ENCODE measurements at regions not wholly inside any gene's neighbourhood (a gene's known extent, or its start where the extent isn't known, plus 50 kb on each side); places are given as distances from the start of the nearest gene placed in this dataset.

- TF ChIP-seq CTCF (IDR thresholded peaks at IDR 0.05) (no peak), EP300 (IDR thresholded peaks at IDR 0.05) (no peak), POLR2A (IDR thresholded peaks at IDR 0.05) (no peak), POLR2AphosphoS5 (IDR thresholded peaks at IDR 0.05) (no peak)
- Histone ChIP-seq H3K4me1 (peaks cover 0 to 16% (median 4%) of the 10 kb centered on the region in 4 donors), H3K4me3 (no peak overlapping the region), H3K9me3 (no peaks in the 10 kb centered on the region), H3K36me3 (no peaks in the 10 kb centered on the region), H3K27me3 (no peaks in the 10 kb centered on the region), H3K27ac (no peak overlapping the region)
- DNase-seq: peak in 1 of 2 donors; percentile 48
- 71 to 73% methylated on average over 22 of the region's 22 CpGs for WGBS, 2 donors
- ATAC-seq (ENCODE audit: low FRiP score in 2 of 2): no peak
These were observed 173.6 kb downstream of the GADD45G start for GRCh38 chr9:89778100-89779090.

GRCh38 chr9:89779405-89780203 is 174.8 kb downstream of the GADD45G start:
- peaks cover 0 to 16% (median 4%) of the 10 kb centered on the region in 4 donors for H3K4me1 ChIP-seq
- DNase-seq: no peak
- no peak for TF ChIP-seq EP300 (IDR thresholded peaks at IDR 0.05)
- TF ChIP-seq POLR2AphosphoS5 (IDR thresholded peaks at IDR 0.05): no peak
- TF ChIP-seq CTCF (IDR thresholded peaks at IDR 0.05): no peak
- no peak for TF ChIP-seq POLR2A (IDR thresholded peaks at IDR 0.05)
- no peak for ATAC-seq (ENCODE audit: low FRiP score in 2 of 2)
- no peak overlapping the region for H3K4me3 ChIP-seq
- H3K9me3 ChIP-seq: no peaks in the 10 kb centered on the region
- H3K27me3 ChIP-seq: no peaks in the 10 kb centered on the region
- no peak overlapping the region for H3K27ac ChIP-seq
- no peaks in the 10 kb centered on the region for H3K36me3 ChIP-seq
- WGBS, 2 donors: 84 to 92% methylated on average over 7 of the region's 7 CpGs

DNA sequence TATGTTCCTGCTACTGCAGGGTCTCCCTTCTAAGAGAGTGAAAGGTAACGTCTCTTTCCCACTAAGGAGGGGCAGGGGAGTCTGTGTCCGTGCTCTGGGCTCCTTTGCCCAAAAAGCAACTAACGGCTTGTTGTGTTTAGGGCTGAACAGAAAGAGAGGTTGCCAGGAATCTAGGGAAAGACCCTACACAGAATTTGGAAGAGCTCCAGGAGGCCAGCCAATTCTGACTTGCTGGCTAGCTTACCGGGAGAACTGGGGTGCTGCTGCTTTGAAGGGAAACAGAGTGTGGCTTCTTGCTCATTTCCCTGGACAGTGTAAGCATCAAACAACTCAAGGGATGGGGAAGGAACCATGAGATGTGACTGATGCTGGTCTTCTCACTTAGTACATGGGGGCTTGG is 176.1 kb downstream of the GADD45G start:
- H3K27ac ChIP-seq: no peak overlapping the region
- 58 to 61% methylated on average over 4 of the region's 4 CpGs for WGBS, 2 donors
- DNase-seq (no peak), ATAC-seq (ENCODE audit: low FRiP score in 2 of 2) (no peak)
- H3K27me3 ChIP-seq: no peaks in the 10 kb centered on the region
- H3K36me3 ChIP-seq: no peaks in the 10 kb centered on the region
- H3K4me1 ChIP-seq: peaks cover 0 to 16% (median 4%) of the 10 kb centered on the region in 4 donors
- H3K4me3 ChIP-seq: no peak overlapping the region
- TF ChIP-seq POLR2AphosphoS5 (IDR thresholded peaks at IDR 0.05): no peak
- no peak for TF ChIP-seq EP300 (IDR thresholded peaks at IDR 0.05)
- no peak for TF ChIP-seq CTCF (IDR thresholded peaks at IDR 0.05)
- no peak for TF ChIP-seq POLR2A (IDR thresholded peaks at IDR 0.05)
- no peaks in the 10 kb centered on the region for H3K9me3 ChIP-seq

DNA sequence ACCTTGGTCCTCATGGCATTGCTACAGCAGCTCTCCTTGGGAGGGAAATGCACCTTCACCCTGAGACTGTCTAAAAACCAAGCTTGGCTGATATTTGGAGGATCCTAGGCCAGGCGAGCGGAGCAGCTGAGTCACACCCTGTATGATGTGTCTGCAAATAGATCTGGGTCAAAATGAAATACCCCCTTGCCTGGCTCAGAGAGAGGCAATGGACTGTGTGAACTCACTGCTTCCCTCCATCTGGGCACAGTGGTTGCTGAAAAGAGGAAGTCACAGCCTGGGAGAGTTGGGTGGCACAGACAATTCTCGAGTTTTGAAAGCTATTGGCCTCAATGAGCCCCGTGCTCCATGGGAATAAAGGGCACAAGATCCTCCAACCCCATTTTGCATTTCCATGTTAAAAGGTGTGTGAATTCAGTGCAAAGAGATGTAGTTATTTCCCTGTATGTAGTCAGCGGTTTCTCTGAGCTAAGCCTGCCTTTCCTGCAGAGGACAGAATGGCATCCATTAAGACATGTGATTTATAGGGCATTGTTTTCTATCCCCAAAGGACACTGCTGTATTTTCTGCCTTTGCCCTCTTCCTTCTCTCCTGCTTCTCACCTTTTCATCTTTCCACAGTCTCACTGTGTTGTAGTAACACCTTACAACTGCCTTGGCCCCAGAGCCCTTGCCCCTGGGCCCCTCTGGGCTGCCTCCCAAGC is 177.2 kb downstream of the GADD45G start:
- H3K9me3 ChIP-seq: no peaks in the 10 kb centered on the region
- no peak overlapping the region for H3K27ac ChIP-seq
- TF ChIP-seq EP300 (IDR thresholded peaks at IDR 0.05) (no peak), POLR2A (IDR thresholded peaks at IDR 0.05) (no peak), CTCF (IDR thresholded peaks at IDR 0.05) (no peak), POLR2AphosphoS5 (IDR thresholded peaks at IDR 0.05) (no peak)
- H3K36me3 ChIP-seq: no peaks in the 10 kb centered on the region
- DNase-seq (peak in 1 of 2 donors; percentile 47), ATAC-seq (ENCODE audit: low FRiP score in 2 of 2) (peak; percentile 38 to 76)
- peaks cover 0 to 23% (median 7%) of the 10 kb centered on the region in 4 donors for H3K4me1 ChIP-seq
- H3K27me3 ChIP-seq: no peaks in the 10 kb centered on the region
- WGBS, 2 donors: 57 to 67% methylated on average over 5 of the region's 5 CpGs
- H3K4me3 ChIP-seq: no peak overlapping the region

Data from upper lobe of left lung (tissue), 6 donors.